Trophoblast cell (in vitro differentiated cells and primary cell): ENCODE measurements at regions not wholly inside any gene's neighbourhood (a gene's known extent, or its start where the extent isn't known, plus 50 kb on each side); places are given as distances from the start of the nearest gene placed in this dataset.
A peak's percentile ranks its signal among the peaks of the same experiment; 100 is the strongest.

Source experiments
- DNase-seq, 2 donors: peaks; one replicate each; pipeline ENCODE4 v3.0.0-alpha.2; 2016
- H2AFZ ChIP-seq: 2 replicates; pipeline ENCODE4 v1.6.1; 2013; ENCODE audit warnings: low read length, moderate library complexity, mild to moderate bottlenecking; ENCODE audit not compliant: insufficient read depth, poor library complexity
- H2AK5ac ChIP-seq: 2 replicates; pipeline ENCODE4 v1.6.1; 2013; ENCODE audit warnings: mild to moderate bottlenecking, low read length
- H2BK120ac ChIP-seq: 2 replicates; pipeline ENCODE4 v1.6.1; 2013; ENCODE audit warnings: low read length, mild to moderate bottlenecking, moderate library complexity; ENCODE audit not compliant: insufficient read depth, poor library complexity
- H2BK12ac ChIP-seq: 2 replicates; pipeline ENCODE4 v1.6.1; 2013; ENCODE audit warnings: mild to moderate bottlenecking, low read length, moderate library complexity
- H2BK5ac ChIP-seq: 2 replicates; pipeline ENCODE4 v1.6.1; 2013; ENCODE audit warnings: low read length, low read depth, moderate library complexity, mild to moderate bottlenecking; ENCODE audit not compliant: poor library complexity
- H3K14ac ChIP-seq: 2 replicates; pipeline ENCODE4 v1.6.1; 2013; ENCODE audit warnings: mild to moderate bottlenecking, low read length
- H3K18ac ChIP-seq: 2 replicates; pipeline ENCODE4 v1.6.1; 2013; ENCODE audit warnings: mild to moderate bottlenecking, low read length
- H3K23ac ChIP-seq: 2 replicates; pipeline ENCODE4 v1.6.1; 2013; ENCODE audit warnings: low read length
- H3K27ac ChIP-seq: 2 replicates; pipeline ENCODE4 v1.5.1; 2013; ENCODE audit warnings: low read depth, mild to moderate bottlenecking, inconsistent platforms, low read length, moderate library complexity
- H3K27me3 ChIP-seq: 2 replicates; pipeline ENCODE4 v1.6.1; 2013; ENCODE audit warnings: inconsistent platforms, mild to moderate bottlenecking, low read length, moderate library complexity; ENCODE audit not compliant: insufficient read depth
- H3K36me3 ChIP-seq, 2 experiments: 1 replicate in 1 of 2; 2 replicates in 1 of 2; pipeline ENCODE4 v1.6.1; 2013; ENCODE audit warnings: low read length in 2 of 2, mild to moderate bottlenecking in 2 of 2, moderate library complexity in 1 of 2; ENCODE audit not compliant: insufficient read depth in 2 of 2, control insufficient read depth in 1 of 2
- H3K4ac ChIP-seq: 2 replicates; pipeline ENCODE4 v1.6.1; 2013; ENCODE audit warnings: low read depth, mild to moderate bottlenecking, low read length, moderate library complexity
- H3K4me1 ChIP-seq, 2 experiments: 1 replicate in 1 of 2; 2 replicates in 1 of 2; pipeline ENCODE4 v1.6.1; 2013; ENCODE audit warnings: low read length in 2 of 2, mild to moderate bottlenecking in 2 of 2, moderate library complexity in 1 of 2; ENCODE audit not compliant: insufficient read depth in 2 of 2, control insufficient read depth in 1 of 2
- H3K4me2 ChIP-seq: 2 replicates; pipeline ENCODE4 v1.6.1; 2013; ENCODE audit warnings: inconsistent platforms, mild to moderate bottlenecking, low read length, moderate library complexity
- H3K4me3 ChIP-seq: 2 replicates; pipeline ENCODE4 v1.5.1; 2013; ENCODE audit warnings: mild to moderate bottlenecking, low read depth, low read length, inconsistent platforms
- H3K79me1 ChIP-seq: one replicate; pipeline ENCODE4 v1.6.1; 2013; ENCODE audit warnings: low read length
- H3K79me2 ChIP-seq: 2 replicates; pipeline ENCODE4 v1.6.1; 2013; ENCODE audit warnings: low read length, mild to moderate bottlenecking; ENCODE audit not compliant: control insufficient read depth, insufficient read depth, poor library complexity
- H3K9ac ChIP-seq: 2 replicates; pipeline ENCODE4 v1.6.1; 2013; ENCODE audit warnings: mild to moderate bottlenecking, low read length
- H3K9me3 ChIP-seq: 2 replicates; pipeline ENCODE4 v1.6.1; 2013; ENCODE audit warnings: low read depth, mild to moderate bottlenecking, control low read depth, inconsistent platforms, low read length; ENCODE audit not compliant: insufficient read depth
- H4K12ac ChIP-seq: 2 replicates; pipeline ENCODE4 v1.6.1; 2013; ENCODE audit warnings: low read depth, mild to moderate bottlenecking, low read length, moderate library complexity
- H4K8ac ChIP-seq: 2 replicates; pipeline ENCODE4 v1.6.1; 2013; ENCODE audit warnings: low read depth, mild to moderate bottlenecking, low read length, moderate library complexity
- H4K91ac ChIP-seq: one replicate; pipeline ENCODE4 v1.6.1; 2013; ENCODE audit warnings: low read depth, mild to moderate bottlenecking, low read length, moderate library complexity
- WGBS: extraction: QIAGEN DNeasy Blood & Tissue Kit; methylation state at CpG from one replicate; pipeline ENCODE4 v1.1.7; 2013; ENCODE audit warnings: missing lambda C conversion rate; ENCODE audit not compliant: insufficient read length, insufficient coverage; ENCODE audit errors: extremely low coverage; 5-methylcytosine and 5-hydroxymethylcytosine counted together

DNA sequence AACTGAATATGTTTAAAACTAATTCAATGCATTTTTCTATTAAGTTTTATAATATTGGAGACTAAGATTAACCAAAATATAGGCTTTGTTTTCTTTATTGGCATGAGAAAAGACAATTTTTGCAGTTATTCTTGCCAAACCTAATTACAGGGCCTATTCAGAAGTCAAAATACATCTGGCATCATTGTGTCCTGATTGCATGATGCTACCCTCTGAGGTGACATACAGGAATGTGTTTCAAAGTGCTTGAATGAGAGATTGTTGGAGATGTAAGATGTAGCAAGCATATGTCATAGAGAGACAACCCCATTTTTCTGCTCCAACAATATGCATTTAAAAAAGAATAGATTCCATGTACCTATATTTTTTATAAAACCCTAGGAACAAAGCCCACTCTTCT, 1036.4 kb downstream of the PCDH18 start:
- no peak overlapping the region for H3K4me3 ChIP-seq
- no peak overlapping the region for H3K18ac ChIP-seq
- H3K27me3 ChIP-seq, result no peaks in the 10 kb centered on the region
- no peak overlapping the region for H3K4me2 ChIP-seq
- H3K9me3 ChIP-seq, result no peaks in the 10 kb centered on the region
- H2BK5ac ChIP-seq, result no peak overlapping the region
- no peaks in the 10 kb centered on the region for H3K36me3 ChIP-seq
- H2BK120ac ChIP-seq, result no peak overlapping the region
- H4K8ac ChIP-seq, result no peak overlapping the region
- no peak overlapping the region for H2AFZ ChIP-seq
- no peaks in the 10 kb centered on the region for H3K79me1 ChIP-seq
- H4K12ac ChIP-seq, result no peak overlapping the region
- H3K27ac ChIP-seq, result no peak overlapping the region
- H3K23ac ChIP-seq, result no peak overlapping the region
- H3K14ac ChIP-seq, result no peak overlapping the region
- no peak overlapping the region for H3K9ac ChIP-seq
- H3K4me1 ChIP-seq, result no peaks in the 10 kb centered on the region
- H4K91ac ChIP-seq, result no peak overlapping the region
- H3K79me2 ChIP-seq, result no peaks in the 10 kb centered on the region
- DNase-seq, result no peak
- H2AK5ac ChIP-seq, result no peak overlapping the region
- no peak overlapping the region for H3K4ac ChIP-seq
- H2BK12ac ChIP-seq, result no peak overlapping the region

DNA sequence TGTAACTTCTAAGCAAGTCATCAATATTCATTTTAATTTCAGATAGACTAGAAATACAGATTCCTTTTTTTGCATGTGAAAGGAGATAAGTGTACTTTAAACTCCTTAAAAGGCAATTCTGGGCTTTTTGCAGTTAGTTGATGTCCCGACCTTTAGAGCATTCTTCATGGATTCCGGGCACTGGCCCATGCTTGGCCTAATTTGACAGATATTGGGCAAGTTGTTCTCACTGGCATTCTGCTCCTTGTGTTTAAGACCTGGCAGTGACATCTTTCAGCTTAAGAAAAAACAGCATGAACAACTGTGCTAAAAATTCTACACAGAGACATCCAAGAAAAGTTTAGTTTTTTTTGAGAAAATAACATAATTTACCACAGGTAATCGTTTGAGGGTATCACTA, 1037.2 kb downstream of the PCDH18 start:
- Histone ChIP-seq H3K4ac (no peak overlapping the region), H4K8ac (no peak overlapping the region), H3K9me3 (no peaks in the 10 kb centered on the region), H3K4me3 (no peak overlapping the region), H3K4me1 (no peaks in the 10 kb centered on the region), H3K27ac (no peak overlapping the region), H3K4me2 (no peak overlapping the region), H2BK5ac (no peak overlapping the region), H3K23ac (no peak overlapping the region), H2AFZ (no peak overlapping the region), H3K36me3 (no peaks in the 10 kb centered on the region), H4K91ac (no peak overlapping the region), H2BK120ac (no peak overlapping the region), H3K27me3 (no peaks in the 10 kb centered on the region), H3K9ac (no peak overlapping the region), H4K12ac (no peak overlapping the region), H3K18ac (no peak overlapping the region), H2AK5ac (no peak overlapping the region), H3K79me1 (no peaks in the 10 kb centered on the region), H2BK12ac (no peak overlapping the region), H3K79me2 (no peaks in the 10 kb centered on the region), H3K14ac (no peak overlapping the region)
- no peak for DNase-seq
- WGBS, result no CpG with 5 or more reads among the region's 3 CpGs

DNA sequence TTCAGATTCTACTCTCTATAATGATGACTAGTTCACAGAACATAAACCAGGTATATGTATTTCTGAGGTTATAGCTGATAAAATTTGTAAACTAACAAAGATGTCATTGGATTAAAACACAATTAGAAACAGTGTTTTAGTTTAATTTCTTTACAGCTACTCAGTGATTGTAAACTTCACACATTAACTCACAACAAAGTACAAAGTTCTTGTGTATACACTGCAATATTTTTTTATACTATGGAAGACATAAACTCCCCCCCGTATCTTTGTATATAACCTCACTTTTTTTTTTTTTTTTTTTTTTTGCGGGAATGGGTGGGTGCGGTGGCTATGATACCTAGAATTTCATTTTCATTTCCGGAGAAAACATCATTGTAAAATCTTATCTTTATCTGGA, 1043.2 kb downstream of the PCDH18 start:
- no peak overlapping the region for H3K4me2 ChIP-seq
- no peak overlapping the region for H2AK5ac ChIP-seq
- no peak overlapping the region for H3K4me3 ChIP-seq
- H2AFZ ChIP-seq, result no peak overlapping the region
- no peak for DNase-seq
- H3K23ac ChIP-seq, result no peak overlapping the region
- no peaks in the 10 kb centered on the region for H3K79me1 ChIP-seq
- no peak overlapping the region for H3K18ac ChIP-seq
- H4K12ac ChIP-seq, result no peak overlapping the region
- no peak overlapping the region for H2BK12ac ChIP-seq
- no peaks in the 10 kb centered on the region for H3K36me3 ChIP-seq
- no peaks in the 10 kb centered on the region for H3K79me2 ChIP-seq
- no peaks in the 10 kb centered on the region for H3K27me3 ChIP-seq
- H3K4me1 ChIP-seq, result no peaks in the 10 kb centered on the region
- H2BK120ac ChIP-seq, result no peak overlapping the region
- WGBS, result no CpG with 5 or more reads among the region's 4 CpGs
- no peak overlapping the region for H3K14ac ChIP-seq
- H3K27ac ChIP-seq, result no peak overlapping the region
- H3K9ac ChIP-seq, result no peak overlapping the region
- H3K4ac ChIP-seq, result no peak overlapping the region
- H4K8ac ChIP-seq, result no peak overlapping the region
- H2BK5ac ChIP-seq, result no peak overlapping the region
- no peak overlapping the region for H4K91ac ChIP-seq
- H3K9me3 ChIP-seq, result no peaks in the 10 kb centered on the region

DNA sequence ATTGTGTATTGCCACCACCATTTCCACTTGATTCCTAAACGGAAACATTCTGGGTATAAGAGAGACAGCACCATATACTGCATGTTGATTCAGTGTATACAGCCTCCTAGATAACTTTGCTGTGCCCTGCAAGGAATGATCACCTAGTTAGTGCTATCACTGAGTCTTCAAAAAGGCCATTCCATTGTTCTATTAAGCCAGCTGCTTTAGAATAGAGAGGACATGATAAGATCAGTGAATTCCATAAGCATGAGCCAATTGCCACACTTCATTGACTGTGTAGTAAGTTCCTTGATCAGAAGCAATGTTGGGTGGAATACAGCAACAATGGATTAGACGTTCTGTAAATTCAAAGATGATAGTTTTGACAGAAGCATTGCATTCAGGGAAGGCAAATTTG, 1047.3 kb downstream of the PCDH18 start:
- no peak overlapping the region for H3K9ac ChIP-seq
- H4K12ac ChIP-seq, result no peak overlapping the region
- no peak overlapping the region for H2AK5ac ChIP-seq
- H3K79me2 ChIP-seq, result no peaks in the 10 kb centered on the region
- no peaks in the 10 kb centered on the region for H3K36me3 ChIP-seq
- H2BK12ac ChIP-seq, result no peak overlapping the region
- H3K14ac ChIP-seq, result no peak overlapping the region
- no peak overlapping the region for H3K27ac ChIP-seq
- no CpG with 5 or more reads among the region's 2 CpGs for WGBS
- no peak overlapping the region for H3K4me2 ChIP-seq
- H4K91ac ChIP-seq, result no peak overlapping the region
- H2BK5ac ChIP-seq, result no peak overlapping the region
- H3K4me1 ChIP-seq, result no peaks in the 10 kb centered on the region
- no peaks in the 10 kb centered on the region for H3K27me3 ChIP-seq
- no peak overlapping the region for H3K18ac ChIP-seq
- no peaks in the 10 kb centered on the region for H3K79me1 ChIP-seq
- H2AFZ ChIP-seq, result no peak overlapping the region
- H3K9me3 ChIP-seq, result no peaks in the 10 kb centered on the region
- no peak overlapping the region for H3K4me3 ChIP-seq
- H2BK120ac ChIP-seq, result no peak overlapping the region
- no peak overlapping the region for H4K8ac ChIP-seq
- no peak overlapping the region for H3K23ac ChIP-seq
- DNase-seq, result peak; percentile 55 to 81
- no peak overlapping the region for H3K4ac ChIP-seq

DNA sequence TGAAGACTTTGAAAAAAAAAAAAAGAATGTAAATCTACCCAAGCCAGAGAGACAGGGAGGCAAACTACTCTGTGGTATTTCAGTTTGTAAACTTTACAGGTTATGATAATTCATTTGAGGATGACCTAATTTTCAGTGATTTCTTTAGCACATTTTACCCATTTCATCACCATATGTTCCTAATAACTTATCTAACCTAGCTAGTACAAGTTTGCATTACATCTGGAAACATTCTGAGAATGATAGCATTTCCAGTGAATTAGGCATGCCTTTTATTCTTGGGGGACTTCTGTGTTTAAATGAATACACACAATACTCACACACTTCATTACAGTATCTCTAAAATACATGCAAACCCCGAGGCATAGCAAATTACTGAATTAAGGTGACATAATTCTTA, 1055.5 kb downstream of the PCDH18 start:
- Histone ChIP-seq H4K8ac (no peak overlapping the region), H3K27ac (no peak overlapping the region), H3K18ac (no peak overlapping the region), H3K4me2 (no peak overlapping the region), H2BK5ac (no peak overlapping the region), H3K36me3 (no peaks in the 10 kb centered on the region), H4K91ac (no peak overlapping the region), H3K4me3 (no peak overlapping the region), H3K9me3 (no peaks in the 10 kb centered on the region), H3K79me2 (no peaks in the 10 kb centered on the region), H3K23ac (no peak overlapping the region), H2BK120ac (no peak overlapping the region), H2BK12ac (no peak overlapping the region), H3K9ac (no peak overlapping the region), H3K27me3 (no peaks in the 10 kb centered on the region), H4K12ac (no peak overlapping the region), H2AFZ (no peak overlapping the region), H2AK5ac (no peak overlapping the region), H3K4ac (no peak overlapping the region), H3K14ac (no peak overlapping the region), H3K79me1 (no peaks in the 10 kb centered on the region), H3K4me1 (no peaks in the 10 kb centered on the region)
- WGBS, result no CpG with 5 or more reads among the region's 1 CpG
- DNase-seq, result no peak
